Lung (tissue), 11 donors: ENCODE measurements at regions not wholly inside any gene's neighbourhood (a gene's known extent, or its start where the extent isn't known, plus 50 kb on each side); places are given as distances from the start of the nearest gene placed in this dataset.

Source experiments
- ATAC-seq: fragments of 200-7000 bp; cut with Tn5 transposase; one replicate; pipeline ENCODE4 v1.9.1; 2020; ENCODE audit warnings: moderate number of reproducible peaks; ENCODE audit not compliant: insufficient read depth, low FRiP score
- DNase-seq, 3 donors: peaks; one replicate each; pipeline ENCODE4 v3.0.0-alpha.2; 2013 to 2017
- H3K27ac ChIP-seq, 2 donors: one replicate each; pipeline ENCODE4 v1.5.1; 2013; ENCODE audit warnings: mild to moderate bottlenecking in 2 of 2, moderate library complexity in 2 of 2, control low read depth in 1 of 2, inconsistent platforms in 1 of 2, low read depth in 1 of 2, low read length in 1 of 2
- H3K27me3 ChIP-seq, 3 donors: one replicate each; pipeline ENCODE4 v1.5.1; 2013; ENCODE audit warnings: low read length in 2 of 3; ENCODE audit not compliant: control insufficient read depth in 3 of 3, insufficient read depth in 3 of 3
- H3K36me3 ChIP-seq, 4 donors: one replicate each; pipeline ENCODE4 v1.5.1; 2013; ENCODE audit warnings: low read length in 4 of 4, mild to moderate bottlenecking in 1 of 4, moderate library complexity in 1 of 4; ENCODE audit not compliant: control insufficient read depth in 4 of 4, insufficient read depth in 4 of 4
- H3K4me1 ChIP-seq, 5 donors: one replicate each; pipeline ENCODE4 v1.5.1; 2013; ENCODE audit warnings: low read length in 5 of 5, mild to moderate bottlenecking in 2 of 5, moderate library complexity in 1 of 5; ENCODE audit not compliant: control insufficient read depth in 5 of 5, insufficient read depth in 5 of 5
- H3K4me3 ChIP-seq: one replicate; pipeline ENCODE4 v1.5.1; 2013; ENCODE audit warnings: mild to moderate bottlenecking, control low read depth, moderate library complexity
- H3K9ac ChIP-seq, 2 donors: one replicate each; pipeline ENCODE4 v1.5.1; 2013; ENCODE audit warnings: low read length in 2 of 2, control low read depth in 1 of 2; ENCODE audit not compliant: insufficient read depth in 1 of 2
- H3K9me3 ChIP-seq, 4 donors: one replicate each; pipeline ENCODE4 v1.5.1; 2013; ENCODE audit warnings: low read length in 3 of 4, mild to moderate bottlenecking in 1 of 4, moderate library complexity in 1 of 4; ENCODE audit not compliant: control insufficient read depth in 4 of 4, insufficient read depth in 3 of 4
- WGBS, 2 donors: extraction: QIAGEN DNeasy Blood & Tissue Kit; methylation state at CpG; one replicate each; pipeline ENCODE4 v1.1.7; 2013; 5-methylcytosine and 5-hydroxymethylcytosine counted together
- TF ChIP-seq, protein P1 (sequence below): IDR thresholded peaks from 2 replicates; pipeline ENCODE4 v1.5.1; 2012; ENCODE audit warnings: mild to moderate bottlenecking; ENCODE audit errors: control extremely low read depth, extremely low read depth
- donor health status: control.
- donor health status: control.
- donor health status: Bipolar disorder and iron deficiency.
- donor health status: healthy.
- donor health status: DM: yes; HTN: yes; CAD: no.

GRCh38 chr13:104632736-104633135 lies 1566.5 kb upstream of the SLC10A2 start:
- Histone ChIP-seq H3K9me3 (no peaks in the 10 kb centered on the region), H3K9ac (peak overlapping the region in 1 of 2 donors; percentile 23), H3K27me3 (no peaks in the 10 kb centered on the region), H3K4me3 (no peak overlapping the region), H3K4me1 (peaks cover 0 to 20% (median 4%) of the 10 kb centered on the region in 5 donors), H3K27ac (no peak overlapping the region), H3K36me3 (no peaks in the 10 kb centered on the region)
- TF ChIP-seq, protein P1, sequence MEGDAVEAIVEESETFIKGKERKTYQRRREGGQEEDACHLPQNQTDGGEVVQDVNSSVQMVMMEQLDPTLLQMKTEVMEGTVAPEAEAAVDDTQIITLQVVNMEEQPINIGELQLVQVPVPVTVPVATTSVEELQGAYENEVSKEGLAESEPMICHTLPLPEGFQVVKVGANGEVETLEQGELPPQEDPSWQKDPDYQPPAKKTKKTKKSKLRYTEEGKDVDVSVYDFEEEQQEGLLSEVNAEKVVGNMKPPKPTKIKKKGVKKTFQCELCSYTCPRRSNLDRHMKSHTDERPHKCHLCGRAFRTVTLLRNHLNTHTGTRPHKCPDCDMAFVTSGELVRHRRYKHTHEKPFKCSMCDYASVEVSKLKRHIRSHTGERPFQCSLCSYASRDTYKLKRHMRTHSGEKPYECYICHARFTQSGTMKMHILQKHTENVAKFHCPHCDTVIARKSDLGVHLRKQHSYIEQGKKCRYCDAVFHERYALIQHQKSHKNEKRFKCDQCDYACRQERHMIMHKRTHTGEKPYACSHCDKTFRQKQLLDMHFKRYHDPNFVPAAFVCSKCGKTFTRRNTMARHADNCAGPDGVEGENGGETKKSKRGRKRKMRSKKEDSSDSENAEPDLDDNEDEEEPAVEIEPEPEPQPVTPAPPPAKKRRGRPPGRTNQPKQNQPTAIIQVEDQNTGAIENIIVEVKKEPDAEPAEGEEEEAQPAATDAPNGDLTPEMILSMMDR, result no peak
- DNase-seq, result peak; percentile 43 to 87 (median 80)
- ATAC-seq, result no peak
- 50 to 59% methylated on average over 1 of the region's 1 CpG for WGBS, 2 donors

GRCh38 chr13:104625201-104625600 lies 1559.0 kb upstream of the SLC10A2 start:
- H3K27me3 ChIP-seq, result no peaks in the 10 kb centered on the region
- H3K4me1 ChIP-seq, result no peaks in the 10 kb centered on the region
- no peak overlapping the region for H3K27ac ChIP-seq
- no peak for ATAC-seq
- TF ChIP-seq, protein P1, result no peak
- no peaks in the 10 kb centered on the region for H3K9me3 ChIP-seq
- 81 to 89% methylated on average over 7 of the region's 7 CpGs for WGBS, 2 donors
- DNase-seq, result no peak
- no peak overlapping the region for H3K9ac ChIP-seq
- no peak overlapping the region for H3K4me3 ChIP-seq
- H3K36me3 ChIP-seq, result no peaks in the 10 kb centered on the region

DNA sequence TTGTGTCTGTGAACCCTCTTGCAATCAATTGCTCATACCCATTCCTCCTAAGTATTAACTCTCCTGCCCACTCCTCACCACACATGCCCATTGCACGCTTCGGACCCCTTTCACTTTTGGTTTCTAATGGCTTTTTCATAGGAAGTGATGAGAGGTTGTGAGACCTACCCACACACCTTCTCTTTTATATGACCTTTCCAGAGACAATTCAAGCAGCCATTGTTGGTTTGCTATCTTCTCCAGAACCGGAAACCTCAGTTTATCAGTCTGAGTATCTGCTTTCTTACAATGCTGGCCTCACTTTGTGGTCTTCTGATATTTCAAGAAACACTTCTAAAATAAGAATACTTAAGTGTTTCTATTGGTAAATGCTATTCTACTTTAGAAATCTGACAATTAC lies 1550.8 kb upstream of the SLC10A2 start:
- ATAC-seq (no peak), DNase-seq (no peak)
- Histone ChIP-seq H3K4me3 (no peak overlapping the region), H3K36me3 (no peaks in the 10 kb centered on the region), H3K27ac (no peak overlapping the region), H3K27me3 (no peaks in the 10 kb centered on the region), H3K4me1 (no peaks in the 10 kb centered on the region), H3K9ac (no peak overlapping the region), H3K9me3 (peaks cover 0 to 5% (median 1%) of the 10 kb centered on the region in 4 donors)
- TF ChIP-seq, protein P1, result no peak
- WGBS, 2 donors, result 88 to 90% methylated on average over 3 of the region's 3 CpGs
